ENCODE measurements at regions not wholly inside any gene's neighbourhood (a gene's known extent, or its start where the extent isn't known, plus 50 kb on each side); places are given as distances from the start of the nearest gene placed in this dataset.

- no peak for TF ChIP-seq CTCF (IDR thresholded peaks at IDR 0.05)
- no peak for ATAC-seq (ENCODE audit: low FRiP score)
- DNase-seq (ENCODE audit: low spot score) = no peak
Measured at GRCh38 chr13:33369073-33369472, 83.5 kb upstream of the STARD13 start.

- no peak for DNase-seq (ENCODE audit: low spot score)
- no peak for ATAC-seq (ENCODE audit: low FRiP score)
- TF ChIP-seq CTCF (IDR thresholded peaks at IDR 0.05) = no peak
Measured at GRCh38 chr13:33372251-33372919, 86.8 kb upstream of the STARD13 start.

GRCh38 chr13:33373624-33374023 is 88.1 kb upstream of the STARD13 start:
- DNase-seq (ENCODE audit: low spot score) = no peak
- no peak for ATAC-seq (ENCODE audit: low FRiP score)
- TF ChIP-seq CTCF (IDR thresholded peaks at IDR 0.05) = no peak

- no peak for TF ChIP-seq CTCF (IDR thresholded peaks at IDR 0.05)
- DNase-seq (ENCODE audit: low spot score) = no peak
- ATAC-seq (ENCODE audit: low FRiP score) = no peak
Measured at GRCh38 chr13:33375421-33375820, 89.9 kb upstream of the STARD13 start.

- no peak for DNase-seq (ENCODE audit: low spot score)
- TF ChIP-seq CTCF (IDR thresholded peaks at IDR 0.05) = no peak
- no peak for ATAC-seq (ENCODE audit: low FRiP score)
Measured at GRCh38 chr13:33376212-33376611, 90.7 kb upstream of the STARD13 start.

- no peak for ATAC-seq (ENCODE audit: low FRiP score)
Measured at GRCh38 chr13:33377411-33377810, 91.9 kb upstream of the STARD13 start.

More at GRCh38 chr13:33377411-33377810, 91.9 kb upstream of the STARD13 start:
- no peak for DNase-seq (ENCODE audit: low spot score)
- TF ChIP-seq CTCF (IDR thresholded peaks at IDR 0.05) = no peak

All from omental fat pad (tissue), 3 donors.